Ammon's horn (tissue), 1 donor: ENCODE measurements at regions not wholly inside any gene's neighbourhood (a gene's known extent, or its start where the extent isn't known, plus 50 kb on each side); places are given as distances from the start of the nearest gene placed in this dataset.

Source experiments
- DNase-seq: peaks from one replicate; pipeline ENCODE4 v3.0.0-alpha.2; 2016; ENCODE audit warnings: low spot score

DNA sequence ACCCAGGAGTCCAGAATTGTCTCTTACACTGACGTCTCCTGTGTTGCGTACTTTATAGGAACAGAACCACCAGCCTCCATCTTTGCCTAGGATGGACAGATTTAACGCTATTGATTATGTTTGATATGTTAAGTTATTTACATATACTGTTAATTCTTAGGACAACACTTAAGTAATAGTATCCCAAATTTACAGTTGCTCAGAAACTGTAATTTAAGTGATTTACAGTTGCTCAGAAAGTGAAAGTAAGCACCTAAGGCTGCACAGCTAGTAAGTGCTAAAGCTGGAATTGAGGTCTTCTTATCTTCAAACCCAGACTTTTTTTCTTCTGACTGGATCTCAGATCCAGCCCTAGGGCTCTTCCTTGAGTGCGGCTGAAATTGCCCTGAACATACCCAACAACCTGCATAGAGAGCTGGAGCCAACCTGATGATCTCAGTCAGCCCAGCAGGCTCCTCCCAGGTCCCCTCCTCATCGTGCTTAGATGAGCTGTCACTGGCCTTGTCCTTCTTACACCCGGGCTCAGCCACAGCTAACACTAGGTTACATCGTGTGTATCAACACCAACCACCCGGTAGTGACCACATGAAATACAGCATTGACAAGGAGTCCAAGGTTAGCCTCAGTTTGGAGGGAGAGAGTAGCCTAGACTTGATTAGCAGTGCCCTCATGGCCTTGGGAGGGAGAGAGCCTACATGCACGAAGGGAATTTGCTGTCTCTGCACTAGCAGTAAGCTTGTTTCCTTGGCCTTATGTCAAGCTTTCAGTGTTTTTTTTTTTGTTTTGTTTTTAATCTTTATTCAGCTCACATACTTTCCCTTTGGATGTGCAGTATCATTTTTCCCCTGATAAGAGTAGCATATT lies 111.1 kb upstream of the ARHGAP5 start:
- no peak for DNase-seq

DNA sequence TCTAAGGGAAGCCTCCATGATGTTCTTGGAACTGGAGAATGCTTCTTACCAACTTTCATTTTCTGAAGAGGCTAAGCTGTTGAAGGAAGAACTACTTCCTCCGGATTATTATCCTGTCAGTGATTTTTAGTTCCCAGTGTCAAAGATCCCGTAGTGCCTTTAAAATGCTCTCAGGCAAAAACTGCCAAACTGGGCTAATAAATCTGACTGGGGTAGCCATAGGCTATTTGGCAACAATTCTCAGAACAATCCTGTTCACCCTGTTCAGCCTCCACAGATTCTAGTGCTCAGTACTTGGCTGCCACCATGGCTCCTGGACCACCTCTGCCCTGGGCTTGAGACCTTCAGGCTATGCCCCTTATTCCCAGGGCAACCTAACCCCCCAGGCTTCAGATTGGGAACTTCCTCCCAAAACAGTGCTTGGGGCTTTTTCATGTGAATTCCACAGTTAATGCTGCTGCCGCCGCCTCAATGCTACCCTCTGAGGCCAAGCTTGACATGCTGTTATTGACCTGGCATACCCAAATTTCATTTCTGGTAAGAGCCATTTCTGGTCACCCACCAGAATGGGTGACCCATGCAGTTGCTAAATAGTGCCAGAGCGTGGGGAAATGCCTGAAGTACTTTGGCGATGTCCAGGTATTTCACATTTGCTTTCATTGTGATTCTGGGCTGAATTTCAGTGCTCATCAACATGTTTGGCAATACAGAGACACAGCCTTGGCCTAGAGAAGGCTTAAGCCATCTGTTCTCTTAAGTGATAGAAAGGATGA lies 110.0 kb upstream of the ARHGAP5 start:
- no peak for DNase-seq

DNA sequence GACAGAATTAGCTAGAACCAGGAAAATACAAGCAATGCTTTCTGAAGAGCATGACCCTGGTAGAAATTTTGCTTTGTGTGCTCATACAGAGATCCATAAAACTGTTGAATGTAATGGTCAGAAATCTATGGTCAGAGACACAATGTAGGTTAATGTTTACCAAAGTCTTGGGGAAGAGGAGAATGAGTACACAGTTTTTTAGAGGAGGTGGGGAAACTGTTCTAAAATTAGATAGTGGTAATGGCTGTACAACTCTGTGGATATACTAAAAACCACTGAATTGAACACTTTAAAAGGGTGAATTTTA lies 109.5 kb upstream of the ARHGAP5 start:
- no peak for DNase-seq

DNA sequence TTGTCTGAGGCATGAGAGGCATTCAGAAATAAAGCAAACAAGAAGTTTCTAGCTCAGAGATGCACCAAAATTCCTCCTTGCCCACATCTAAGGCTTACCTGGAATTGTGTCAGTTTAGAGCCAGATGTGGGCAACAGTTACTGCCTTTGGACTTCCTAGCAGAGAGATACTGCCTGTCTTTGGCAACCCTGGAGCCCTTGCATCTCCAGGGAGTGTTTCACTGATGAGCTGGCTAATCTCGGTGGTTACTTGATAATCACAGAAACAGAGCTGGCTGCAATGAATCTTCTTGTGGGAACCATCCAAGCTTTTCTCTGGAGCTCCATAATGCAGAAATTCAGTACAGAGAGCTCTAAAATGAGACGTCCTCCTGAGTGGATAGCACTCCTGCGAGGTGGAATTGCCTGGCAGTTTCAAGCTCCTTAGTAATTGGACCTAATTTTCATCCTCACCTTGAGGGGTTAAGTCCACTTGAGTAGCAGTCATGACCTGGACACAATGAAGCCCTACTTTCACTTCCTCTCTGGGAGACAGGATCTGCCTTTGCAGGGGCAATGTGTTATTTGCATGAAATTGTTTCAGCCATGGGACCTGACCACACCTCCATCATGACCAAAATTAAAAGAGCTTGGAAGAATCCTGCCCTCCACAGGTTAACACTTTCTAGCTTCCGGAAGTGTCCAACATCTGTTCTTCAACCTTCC lies 108.8 kb upstream of the ARHGAP5 start:
- no peak for DNase-seq

DNA sequence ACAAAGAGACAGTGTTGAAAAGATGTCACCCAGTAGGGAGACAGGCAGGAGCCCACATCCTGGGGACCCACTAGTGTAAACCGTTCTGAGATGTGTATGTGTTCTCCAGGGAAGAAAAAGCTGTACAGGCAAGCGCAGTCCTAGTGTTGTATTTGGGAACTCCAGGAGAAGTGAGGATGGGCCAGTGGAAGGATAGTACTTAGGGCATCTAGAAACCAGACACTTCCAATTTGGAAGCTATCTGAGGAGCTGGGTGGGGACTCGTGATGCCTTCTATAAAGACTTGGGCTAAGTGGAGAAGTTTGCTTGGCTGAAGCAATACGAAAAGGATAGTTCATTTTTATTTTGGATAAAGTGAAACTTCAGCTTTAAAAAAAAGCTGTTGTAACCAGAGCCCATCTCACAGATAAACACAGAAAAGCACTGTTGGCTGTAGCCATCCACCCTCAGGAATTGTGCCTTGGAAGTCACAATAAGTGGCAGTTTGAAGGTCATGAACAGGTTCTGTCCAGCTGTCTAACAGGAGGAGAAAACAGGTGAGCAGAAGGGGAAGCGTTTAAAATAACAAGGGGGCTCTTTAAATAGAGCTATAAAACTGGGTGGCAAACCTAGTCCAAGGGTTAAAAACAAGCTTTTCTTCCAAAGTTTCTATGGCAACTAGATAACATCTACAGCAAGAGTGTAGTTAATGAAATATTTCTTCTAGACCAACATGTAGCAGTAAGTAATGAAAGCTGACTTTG lies 108.0 kb upstream of the ARHGAP5 start:
- no peak for DNase-seq

DNA sequence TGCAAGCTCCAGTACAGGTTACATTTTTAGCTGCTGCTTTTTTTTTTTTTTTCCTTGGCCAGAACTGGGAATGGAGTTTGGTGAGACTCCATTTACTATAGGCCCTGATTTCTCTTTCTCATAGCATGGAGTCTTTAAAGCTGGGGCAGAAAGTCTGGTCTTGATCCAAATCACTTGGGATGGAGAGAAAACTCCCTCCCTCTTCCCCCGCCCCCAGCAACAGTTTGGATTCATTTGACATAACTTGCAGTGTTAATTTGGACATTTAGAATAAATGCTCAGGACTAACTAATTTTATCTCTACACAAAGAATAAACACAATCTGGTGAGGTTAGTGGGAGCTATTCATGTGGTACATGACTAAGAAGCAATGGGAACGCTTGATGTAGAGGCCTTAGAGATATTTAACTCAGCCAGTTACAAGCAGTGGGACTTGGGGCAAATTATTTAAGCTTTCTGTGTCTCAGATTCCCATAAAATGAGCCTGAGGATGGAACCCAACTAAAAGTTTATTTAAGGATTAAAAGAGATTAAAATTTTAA lies 107.3 kb upstream of the ARHGAP5 start:
- no peak for DNase-seq

DNA sequence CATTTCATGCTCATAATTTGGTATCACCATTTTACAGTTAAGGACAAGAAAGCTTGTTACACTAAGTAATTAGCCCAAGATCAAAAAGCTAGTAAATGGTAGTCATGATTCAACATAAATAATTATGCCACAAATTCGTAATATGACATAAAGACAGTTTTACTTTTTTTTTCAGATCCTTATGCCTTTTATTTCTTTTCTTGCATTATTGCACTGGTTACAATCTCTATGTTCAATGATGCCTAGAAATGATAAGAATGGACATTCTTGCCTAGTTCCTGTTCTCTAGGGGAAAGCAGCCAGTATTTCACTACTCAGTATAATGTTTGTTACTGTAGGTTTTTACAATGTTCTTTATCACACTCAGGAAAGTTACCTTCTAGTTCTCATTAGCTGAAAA lies 106.4 kb upstream of the ARHGAP5 start:
- DNase-seq: no peak

DNA sequence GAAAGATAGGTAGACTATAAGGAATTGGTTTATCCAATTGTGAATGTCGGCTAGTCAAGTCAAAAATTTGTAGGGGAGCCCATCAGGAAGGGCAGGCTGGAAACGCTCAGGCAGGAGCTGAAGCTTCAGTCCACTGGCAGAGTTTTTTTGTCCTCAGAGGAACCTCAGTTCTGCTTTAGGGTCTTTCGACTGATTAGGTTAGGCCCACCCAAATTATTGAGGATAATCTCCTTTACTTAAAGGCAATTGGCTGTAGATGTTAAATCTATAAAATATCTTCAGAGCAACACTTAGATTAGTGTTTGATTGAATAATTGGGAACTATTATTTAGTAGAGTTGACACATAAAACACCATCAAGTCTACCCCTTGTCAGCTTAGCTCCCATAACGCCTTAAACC lies 105.5 kb upstream of the ARHGAP5 start:
- no peak for DNase-seq

DNA sequence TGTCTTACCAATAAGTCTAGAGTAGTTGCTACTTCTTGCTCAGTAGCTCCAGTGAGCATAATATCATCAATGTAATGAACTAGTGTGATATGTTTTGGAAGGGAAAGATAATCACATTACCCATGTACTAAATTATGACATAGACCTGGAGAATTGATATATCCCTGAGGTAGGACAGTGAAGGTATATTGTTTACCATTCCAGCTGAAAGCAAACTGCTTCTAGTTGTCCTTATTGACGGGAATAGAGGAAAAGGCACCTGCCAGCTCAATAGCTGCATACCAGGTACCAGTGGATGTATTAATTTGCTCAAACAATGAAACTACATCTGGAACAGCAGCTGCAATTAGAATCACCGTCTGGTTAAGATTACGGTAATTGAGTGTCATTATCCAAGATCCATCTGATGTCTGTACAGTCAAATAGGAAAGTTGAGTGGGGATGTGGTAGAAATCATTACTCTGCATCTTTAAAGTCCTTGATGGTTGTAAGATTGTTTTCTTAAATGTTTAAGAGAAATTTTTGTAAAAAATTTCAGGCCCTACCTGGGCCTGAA lies 100.0 kb upstream of the ARHGAP5 start:
- DNase-seq: no peak

DNA sequence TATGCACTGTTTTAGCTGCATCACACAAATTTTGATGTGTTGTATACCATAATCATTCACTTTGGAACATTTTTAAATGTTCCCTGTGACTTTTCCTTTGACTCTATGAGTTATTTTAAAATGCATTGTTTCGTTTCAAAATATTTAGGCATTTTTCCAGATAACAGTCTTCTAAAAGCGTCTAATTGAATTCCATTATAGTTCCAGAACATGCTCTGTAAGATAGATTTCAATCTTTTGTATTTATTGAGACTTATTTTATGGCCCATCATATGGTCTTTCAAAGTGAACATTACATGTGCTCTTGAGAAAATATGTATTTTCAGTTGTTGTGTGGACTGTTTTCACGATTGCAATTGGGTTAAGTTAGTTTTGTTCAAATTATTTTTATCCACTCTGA lies 98.7 kb upstream of the ARHGAP5 start:
- DNase-seq: no peak

DNA sequence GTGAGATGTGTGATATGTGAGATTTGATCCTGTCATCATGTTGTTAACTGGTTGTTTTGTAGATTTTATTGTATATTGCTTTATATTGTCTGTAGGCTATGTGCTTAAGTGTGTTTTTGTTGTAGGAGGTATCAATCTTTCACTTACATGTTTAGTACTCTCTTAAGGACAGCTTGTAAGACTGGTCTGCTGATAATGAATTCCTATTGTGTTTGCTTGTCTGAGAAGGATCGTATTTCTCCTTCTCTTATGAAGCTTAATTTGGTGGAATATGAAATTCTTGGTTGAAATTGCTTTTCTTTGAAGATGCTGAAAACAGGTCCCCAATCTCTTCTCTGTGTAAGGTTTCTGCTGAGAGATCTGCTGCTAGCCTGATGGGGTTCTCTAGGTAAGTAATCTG lies 94.5 kb upstream of the ARHGAP5 start:
- no peak for DNase-seq

DNA sequence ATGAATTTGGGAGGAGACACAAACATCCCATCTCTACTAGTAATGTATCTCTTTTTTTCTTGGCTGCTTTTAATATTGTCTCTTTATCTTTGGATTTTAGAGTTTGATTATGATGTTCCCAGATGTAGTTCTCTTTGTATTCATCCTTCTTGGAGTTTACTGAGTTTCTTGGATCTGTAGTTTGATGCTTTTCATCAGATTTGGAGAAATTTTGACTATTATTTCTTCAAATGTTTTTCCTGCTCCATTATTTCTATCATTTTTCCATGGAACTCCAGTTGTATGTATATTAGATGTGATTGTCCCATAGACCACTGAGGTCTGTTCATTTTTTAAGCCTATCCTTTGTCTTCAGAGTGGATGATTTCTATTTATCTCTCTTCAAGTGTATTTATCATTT lies 90.7 kb upstream of the ARHGAP5 start:
- no peak for DNase-seq

DNA sequence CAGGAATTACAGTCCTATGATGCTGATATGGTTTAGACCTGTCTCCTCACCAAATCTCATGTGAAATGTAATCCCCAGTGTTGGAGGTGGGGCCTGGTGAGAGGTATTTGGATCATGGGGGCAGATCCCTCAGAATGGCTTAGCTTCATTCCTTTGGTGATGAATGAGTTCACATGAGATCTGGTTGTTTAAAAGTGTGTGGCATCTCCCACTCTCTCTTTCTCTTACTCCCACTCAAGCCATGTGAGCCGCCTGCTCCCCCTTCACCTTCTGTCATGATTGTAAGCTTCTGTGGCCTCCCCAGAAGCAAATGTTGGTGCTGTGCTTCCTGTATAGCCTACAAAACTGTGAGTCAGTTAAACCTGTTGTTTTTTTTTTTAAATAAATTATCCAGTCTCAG lies 89.4 kb upstream of the ARHGAP5 start:
- DNase-seq: no peak

DNA sequence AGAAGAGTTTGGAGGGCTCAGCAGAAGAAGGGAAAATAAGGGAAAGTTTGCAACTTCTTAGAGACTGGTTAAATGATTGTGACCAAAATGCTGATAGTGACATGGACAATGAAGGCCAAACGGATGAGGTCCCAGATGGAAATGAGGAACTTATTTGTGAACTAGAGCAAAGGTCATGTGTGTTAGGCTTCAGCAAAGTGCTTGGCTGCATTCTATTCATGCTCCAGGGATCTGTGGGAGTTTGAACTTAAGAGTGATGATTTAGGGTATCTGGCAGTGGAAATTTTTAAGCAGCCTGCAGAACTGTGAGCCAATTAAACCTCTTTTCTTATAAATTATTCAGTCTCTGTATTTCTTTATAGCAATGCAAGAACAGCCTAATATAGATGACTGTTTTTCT lies 88.9 kb upstream of the ARHGAP5 start:
- DNase-seq: no peak

DNA sequence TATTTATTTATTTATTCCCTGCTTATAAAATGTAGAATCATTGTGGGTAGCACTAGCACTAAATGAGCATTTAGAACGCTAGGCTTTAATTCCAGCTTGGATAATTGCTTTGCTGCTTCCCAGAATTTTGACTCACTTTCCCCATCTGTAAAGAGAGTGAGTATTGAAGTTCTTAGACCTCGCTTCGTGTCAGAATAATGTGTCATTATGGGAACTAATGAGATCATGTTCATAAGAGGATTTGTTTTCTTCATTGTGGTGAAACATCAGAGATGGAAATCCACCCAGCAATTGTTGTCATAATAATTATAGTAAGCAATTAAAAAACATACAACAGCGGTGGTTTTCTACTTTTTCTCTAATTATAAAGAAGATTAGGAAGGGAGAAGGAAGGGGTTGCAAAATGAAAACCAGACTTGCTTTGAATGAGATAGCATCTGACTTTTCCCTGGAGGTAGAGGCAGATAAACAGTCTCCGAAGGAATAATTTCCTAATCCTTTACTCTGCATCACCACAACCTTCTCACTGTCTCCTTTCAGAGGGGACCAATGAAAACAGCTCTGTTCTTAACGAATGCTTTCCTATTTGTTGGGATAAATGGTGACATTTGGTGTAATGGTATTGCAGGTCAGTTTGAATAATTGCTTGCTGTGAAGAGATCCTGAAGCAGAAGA lies 86.8 kb upstream of the ARHGAP5 start:
- no peak for DNase-seq

DNA sequence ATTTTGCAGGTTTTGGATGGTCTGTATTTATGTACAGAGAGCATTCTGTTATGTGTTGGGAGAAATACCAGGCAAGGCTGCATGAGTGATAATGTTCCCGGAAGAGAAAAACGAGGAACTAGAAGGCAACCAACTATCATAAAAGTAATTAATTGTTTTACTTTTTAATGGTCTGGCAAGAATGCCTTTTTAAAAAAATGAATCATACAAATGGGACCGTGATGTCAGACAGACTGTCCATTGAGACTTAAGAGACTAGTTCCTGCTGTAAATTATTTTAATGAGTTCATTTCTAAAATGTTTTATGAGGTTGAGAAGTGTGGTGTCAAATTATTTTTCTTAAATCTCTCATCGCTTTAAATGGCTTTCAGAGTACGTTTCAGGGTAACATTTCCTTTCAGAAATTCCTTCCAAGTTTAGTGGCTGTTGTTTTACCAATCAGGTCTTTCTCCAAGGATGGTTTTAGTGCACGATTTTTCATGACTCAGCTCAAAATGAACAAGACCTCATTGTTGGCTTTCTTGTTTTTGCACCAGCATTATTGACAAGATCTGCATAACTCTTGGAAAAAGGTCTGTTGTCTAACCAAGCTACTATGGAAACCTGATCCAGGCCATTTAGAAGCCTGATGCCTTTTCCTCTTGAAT lies 86.1 kb upstream of the ARHGAP5 start:
- DNase-seq: peak; percentile 50

DNA sequence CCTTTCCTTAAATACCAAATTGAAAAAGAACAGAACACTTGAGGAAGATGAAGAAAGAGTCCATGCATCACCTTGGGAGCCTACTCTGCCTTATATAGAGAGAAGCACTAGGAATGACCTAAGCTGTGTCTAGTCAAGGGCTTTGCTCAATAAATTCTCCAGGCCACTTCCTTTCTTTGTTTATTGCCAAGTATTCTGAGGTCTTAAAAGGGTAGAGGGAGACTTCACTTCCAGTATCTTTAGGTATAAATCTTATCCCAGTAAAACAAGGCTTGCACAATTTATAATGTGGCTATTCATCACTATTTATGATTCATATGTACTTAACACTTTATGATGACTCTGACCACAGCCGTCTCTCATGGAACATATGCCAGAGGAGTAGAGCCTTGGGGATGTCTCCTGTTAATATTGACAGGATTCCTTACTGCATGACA lies 85.1 kb upstream of the ARHGAP5 start:
- DNase-seq: no peak

DNA sequence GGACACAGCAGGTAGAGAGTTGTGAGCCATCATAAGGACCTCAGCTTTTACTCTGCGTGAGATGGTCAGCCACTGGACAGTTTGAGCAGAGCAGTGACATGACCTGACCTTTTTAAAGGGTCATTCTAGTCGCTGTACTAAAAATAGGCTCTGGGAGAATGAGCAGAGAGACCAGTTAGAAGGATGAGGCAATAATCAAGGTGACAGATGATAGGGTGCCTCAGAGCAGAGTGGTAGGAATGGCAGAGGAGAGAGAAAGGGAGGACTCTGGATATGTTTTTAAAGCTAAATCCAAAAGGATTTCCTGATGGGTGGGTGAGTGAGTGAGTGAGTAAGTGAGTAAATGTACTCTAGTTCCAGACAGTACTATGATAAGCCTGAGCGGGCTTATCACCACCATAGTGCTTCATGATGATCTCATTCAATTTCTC lies 83.6 kb upstream of the ARHGAP5 start:
- DNase-seq: no peak

DNA sequence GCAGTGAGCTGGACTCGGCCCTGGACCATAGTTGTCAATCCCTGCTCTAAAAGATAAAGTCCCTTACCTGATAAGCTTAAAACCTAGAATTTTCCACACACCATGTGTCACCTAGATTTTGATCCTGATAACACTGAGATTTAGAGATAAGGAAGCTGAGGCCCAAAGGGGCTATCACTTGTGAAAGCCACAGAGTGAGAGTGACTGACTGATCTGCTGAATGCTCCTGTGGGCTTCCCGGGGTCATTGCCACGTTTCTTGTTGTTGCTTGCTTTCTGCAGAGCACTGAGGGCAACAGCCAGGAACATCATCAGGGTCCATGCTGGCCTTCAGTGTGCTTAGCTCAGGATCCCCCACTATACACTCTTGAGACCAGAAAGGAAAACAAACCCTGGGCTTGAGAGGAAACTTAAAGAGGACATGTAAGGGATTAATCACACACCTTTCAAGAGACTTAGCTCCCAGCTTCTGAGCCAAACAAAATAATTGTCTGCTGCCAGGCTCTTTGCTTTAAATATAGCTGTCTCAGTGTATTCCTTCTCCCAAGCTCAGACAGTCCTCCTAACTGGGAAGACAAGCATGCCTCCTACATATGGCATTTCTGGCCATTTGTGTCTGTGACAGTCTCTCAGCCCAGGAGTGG lies 82.6 kb upstream of the ARHGAP5 start:
- DNase-seq: no peak

DNA sequence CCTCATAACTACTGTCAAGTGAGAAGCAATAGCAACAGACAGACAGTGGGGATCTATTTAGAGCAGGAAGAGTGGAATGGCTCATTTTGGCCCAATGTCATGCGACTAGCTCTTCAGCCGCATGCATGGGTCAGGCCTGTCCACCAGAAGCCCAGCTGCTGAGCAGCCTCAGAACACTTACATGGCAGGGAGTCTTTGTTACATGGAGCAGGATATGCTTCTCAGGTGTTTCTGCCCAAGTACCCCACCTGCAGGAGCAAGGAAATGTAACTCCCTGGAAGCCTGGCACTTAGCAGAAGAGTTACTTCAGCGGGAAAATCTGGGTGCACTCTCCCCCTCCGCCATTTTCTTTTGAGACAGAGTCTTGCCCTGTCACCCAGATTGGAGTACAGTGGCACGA lies 73.5 kb upstream of the ARHGAP5 start:
- DNase-seq: no peak
